Vagina (tissue), 2 donors: ENCODE measurements at regions not wholly inside any gene's neighbourhood (a gene's known extent, or its start where the extent isn't known, plus 50 kb on each side); places are given as distances from the start of the nearest gene placed in this dataset.

ENCODE experiments used
- DNase-seq, 2 donors: peaks; one replicate each; pipeline ENCODE4 v3.0.0-alpha.2; 2017; ENCODE audit errors: extremely low spot score in 2 of 2
- H3K27ac ChIP-seq: fragments of 200-600 bp; sonication (generic); one replicate; pipeline ENCODE4 v1.5.1; 2019
- H3K27me3 ChIP-seq: fragments of 200-600 bp; sonication (generic); one replicate; pipeline ENCODE4 v1.5.1; 2019
- H3K36me3 ChIP-seq, 2 donors: fragments of 200-600 bp; sonication (generic); one replicate each; pipeline ENCODE4 v1.5.1; 2017 to 2019
- H3K4me1 ChIP-seq: fragments of 200-600 bp; sonication (generic); one replicate; pipeline ENCODE4 v1.5.1; 2019
- H3K4me3 ChIP-seq, 2 donors: fragments of 200-600 bp; sonication (generic); 1 replicate in 1 of 2; 2 replicates in 1 of 2; pipeline ENCODE4 v1.5.1; 2016 to 2019
- H3K9me3 ChIP-seq: fragments of 200-600 bp; sonication (generic); one replicate; pipeline ENCODE4 v1.5.1; 2019
- CTCF ChIP-seq, 3 experiments: fragments of 450-650 bp in 2 of 3; fragments of 200-600 bp in 1 of 3; sonication (generic) in 1 of 3; IDR thresholded peaks; one replicate each; pipeline ENCODE4 v1.5.1; 2017 to 2019; ENCODE audit warnings: antibody characterized with exemption in 3 of 3, mild to moderate bottlenecking in 2 of 3, moderate library complexity in 2 of 3
- POLR2A ChIP-seq, 2 donors: fragments of 450-650 bp; IDR thresholded peaks; one replicate each; pipeline ENCODE4 v1.6.1; 2017; ENCODE audit warnings: antibody characterized with exemption in 2 of 2, mild to moderate bottlenecking in 2 of 2, moderate library complexity in 2 of 2
- POLR2AphosphoS5 ChIP-seq, 2 donors: sonication (generic); formaldehyde crosslinking; IDR thresholded peaks; one replicate each; pipeline ENCODE4 v1.9.0; 2017; ENCODE audit warnings: antibody characterized with exemption in 2 of 2, mild to moderate bottlenecking in 2 of 2, low read depth in 1 of 2; ENCODE audit not compliant: insufficient read depth in 1 of 2
- intact Hi-C: fragments of 100-400 bp; cut with DNase I; formaldehyde crosslinking; loops from one replicate; pipeline ENCODE4 v1.15.1; 2023

GRCh38 chr16:61564716-61565115 is 471.5 kb downstream of the CDH8 start:
- H3K36me3 ChIP-seq: no peaks in the 10 kb centered on the region
- TF ChIP-seq POLR2A (IDR thresholded peaks at IDR 0.05) (no peak), CTCF (IDR thresholded peaks at IDR 0.05) (no peak), POLR2AphosphoS5 (IDR thresholded peaks at IDR 0.05; ENCODE audit: insufficient read depth in 1 of 2, low read depth in 1 of 2) (no peak)
- H3K9me3 ChIP-seq: no peaks in the 10 kb centered on the region
- no peak overlapping the region for H3K4me3 ChIP-seq
- H3K27ac ChIP-seq: no peak overlapping the region
- intact Hi-C loops: no loop called here
- H3K4me1 ChIP-seq: no peaks in the 10 kb centered on the region
- DNase-seq: no peak
- no peaks in the 10 kb centered on the region for H3K27me3 ChIP-seq

GRCh38 chr16:61555718-61556441 is 480.4 kb downstream of the CDH8 start:
- H3K4me3 ChIP-seq: no peak overlapping the region
- H3K27me3 ChIP-seq: no peaks in the 10 kb centered on the region
- no peak for TF ChIP-seq POLR2A (IDR thresholded peaks at IDR 0.05)
- intact Hi-C loops: no loop called here
- no peak overlapping the region for H3K27ac ChIP-seq
- no peaks in the 10 kb centered on the region for H3K36me3 ChIP-seq
- DNase-seq: no peak
- no peaks in the 10 kb centered on the region for H3K9me3 ChIP-seq
- H3K4me1 ChIP-seq: no peaks in the 10 kb centered on the region

- no peak for DNase-seq
- Histone ChIP-seq H3K27me3 (no peaks in the 10 kb centered on the region), H3K27ac (no peak overlapping the region), H3K4me1 (no peaks in the 10 kb centered on the region), H3K4me3 (no peak overlapping the region), H3K9me3 (no peaks in the 10 kb centered on the region), H3K36me3 (no peaks in the 10 kb centered on the region)
- TF ChIP-seq CTCF (IDR thresholded peaks at IDR 0.05) (no peak), POLR2AphosphoS5 (IDR thresholded peaks at IDR 0.05; ENCODE audit: insufficient read depth in 1 of 2, low read depth in 1 of 2) (no peak), POLR2A (IDR thresholded peaks at IDR 0.05) (no peak)
- intact Hi-C loops: no loop called here
Measured at GRCh38 chr16:61549327-61549726, 486.9 kb downstream of the CDH8 start.

GRCh38 chr16:61547626-61548025 is 488.6 kb downstream of the CDH8 start:
- no peak for TF ChIP-seq POLR2AphosphoS5 (IDR thresholded peaks at IDR 0.05; ENCODE audit: insufficient read depth in 1 of 2, low read depth in 1 of 2)
- TF ChIP-seq CTCF (IDR thresholded peaks at IDR 0.05): no peak
- intact Hi-C loops: no loop called here
- Histone ChIP-seq H3K36me3 (no peaks in the 10 kb centered on the region), H3K9me3 (no peaks in the 10 kb centered on the region), H3K4me1 (no peaks in the 10 kb centered on the region), H3K27me3 (no peaks in the 10 kb centered on the region), H3K27ac (no peak overlapping the region), H3K4me3 (no peak overlapping the region)
- DNase-seq: no peak

- H3K27ac ChIP-seq: no peak overlapping the region
- H3K4me3 ChIP-seq: no peak overlapping the region
- no peaks in the 10 kb centered on the region for H3K9me3 ChIP-seq
- no peak for DNase-seq
- no peaks in the 10 kb centered on the region for H3K36me3 ChIP-seq
- intact Hi-C loops: no loop called here
- no peaks in the 10 kb centered on the region for H3K4me1 ChIP-seq
- no peaks in the 10 kb centered on the region for H3K27me3 ChIP-seq
- TF ChIP-seq POLR2AphosphoS5 (IDR thresholded peaks at IDR 0.05; ENCODE audit: insufficient read depth in 1 of 2, low read depth in 1 of 2) (no peak), CTCF (IDR thresholded peaks at IDR 0.05) (no peak), POLR2A (IDR thresholded peaks at IDR 0.05) (no peak)
Measured at GRCh38 chr16:61544165-61544564, 492.1 kb downstream of the CDH8 start.
